ENCODE measurements at regions not wholly inside any gene's neighbourhood (a gene's known extent, or its start where the extent isn't known, plus 50 kb on each side); places are given as distances from the start of the nearest gene placed in this dataset.

GRCh38 chr3:193134856-193135255, 106.2 kb upstream of the PLAAT1 start:
- no peak for TF ChIP-seq EZH2 (IDR thresholded peaks at IDR 0.05; ENCODE audit: low read depth, unreplicated experiment)
- TF ChIP-seq CREB1 (CRISPR knock-in tag; IDR thresholded peaks at IDR 0.05; ENCODE audit: low read depth), result no peak
